ENCODE measurements at regions not wholly inside any gene's neighbourhood (a gene's known extent, or its start where the extent isn't known, plus 50 kb on each side); places are given as distances from the start of the nearest gene placed in this dataset.

DNA sequence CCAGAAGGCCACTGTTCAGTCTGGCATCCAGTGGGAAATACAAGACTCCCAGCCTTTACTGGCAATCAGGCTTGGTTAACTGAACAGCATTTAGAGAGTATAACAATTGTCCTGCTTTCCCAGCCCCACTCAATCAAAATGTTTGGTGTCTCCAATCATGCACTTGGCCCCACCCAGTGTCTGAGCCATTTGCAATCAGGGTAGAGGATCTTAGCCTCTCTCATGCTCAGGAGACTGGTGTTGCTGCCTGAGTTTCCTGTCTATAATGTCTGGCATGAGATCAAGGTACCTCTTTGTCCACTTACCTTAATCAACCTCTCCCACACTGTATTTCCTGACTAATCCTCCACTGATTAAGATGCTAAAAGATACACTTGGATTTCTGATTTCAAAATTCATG, 290.2 kb upstream of the GHITM start:
- no peak for TF ChIP-seq REST (IDR thresholded peaks at IDR 0.05)
- TF ChIP-seq CTCF (IDR thresholded peaks at IDR 0.05), result no peak
- TF ChIP-seq, protein P1, sequence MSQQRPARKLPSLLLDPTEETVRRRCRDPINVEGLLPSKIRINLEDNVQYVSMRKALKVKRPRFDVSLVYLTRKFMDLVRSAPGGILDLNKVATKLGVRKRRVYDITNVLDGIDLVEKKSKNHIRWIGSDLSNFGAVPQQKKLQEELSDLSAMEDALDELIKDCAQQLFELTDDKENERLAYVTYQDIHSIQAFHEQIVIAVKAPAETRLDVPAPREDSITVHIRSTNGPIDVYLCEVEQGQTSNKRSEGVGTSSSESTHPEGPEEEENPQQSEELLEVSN (IDR thresholded peaks at IDR 0.05; ENCODE audit: borderline replicate concordance, low read depth), result no peak
- TF ChIP-seq POLR2A (IDR thresholded peaks at IDR 0.05; ENCODE audit: low read length), result no peak
- TF ChIP-seq BHLHE40 (IDR thresholded peaks at IDR 0.05; ENCODE audit: low read depth, low read length), result no peak
- TF ChIP-seq ELK1 (IDR thresholded peaks at IDR 0.05; ENCODE audit: low read depth, low read length), result no peak
- TF ChIP-seq EP300 (IDR thresholded peaks at IDR 0.05), result no peak
- TF ChIP-seq RARB (CRISPR knock-in tag; IDR thresholded peaks at IDR 0.05), result no peak
- TF ChIP-seq, protein P2, sequence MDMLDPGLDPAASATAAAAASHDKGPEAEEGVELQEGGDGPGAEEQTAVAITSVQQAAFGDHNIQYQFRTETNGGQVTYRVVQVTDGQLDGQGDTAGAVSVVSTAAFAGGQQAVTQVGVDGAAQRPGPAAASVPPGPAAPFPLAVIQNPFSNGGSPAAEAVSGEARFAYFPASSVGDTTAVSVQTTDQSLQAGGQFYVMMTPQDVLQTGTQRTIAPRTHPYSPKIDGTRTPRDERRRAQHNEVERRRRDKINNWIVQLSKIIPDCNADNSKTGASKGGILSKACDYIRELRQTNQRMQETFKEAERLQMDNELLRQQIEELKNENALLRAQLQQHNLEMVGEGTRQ (IDR thresholded peaks at IDR 0.05), result no peak
- TF ChIP-seq RAD21 (conservative IDR thresholded peaks at IDR 0.05 in 1 of 2, IDR thresholded peaks at IDR 0.05 in 1 of 2), result no peak
- TF ChIP-seq JUNB (IDR thresholded peaks at IDR 0.05), result no peak
- TF ChIP-seq, protein P3, sequence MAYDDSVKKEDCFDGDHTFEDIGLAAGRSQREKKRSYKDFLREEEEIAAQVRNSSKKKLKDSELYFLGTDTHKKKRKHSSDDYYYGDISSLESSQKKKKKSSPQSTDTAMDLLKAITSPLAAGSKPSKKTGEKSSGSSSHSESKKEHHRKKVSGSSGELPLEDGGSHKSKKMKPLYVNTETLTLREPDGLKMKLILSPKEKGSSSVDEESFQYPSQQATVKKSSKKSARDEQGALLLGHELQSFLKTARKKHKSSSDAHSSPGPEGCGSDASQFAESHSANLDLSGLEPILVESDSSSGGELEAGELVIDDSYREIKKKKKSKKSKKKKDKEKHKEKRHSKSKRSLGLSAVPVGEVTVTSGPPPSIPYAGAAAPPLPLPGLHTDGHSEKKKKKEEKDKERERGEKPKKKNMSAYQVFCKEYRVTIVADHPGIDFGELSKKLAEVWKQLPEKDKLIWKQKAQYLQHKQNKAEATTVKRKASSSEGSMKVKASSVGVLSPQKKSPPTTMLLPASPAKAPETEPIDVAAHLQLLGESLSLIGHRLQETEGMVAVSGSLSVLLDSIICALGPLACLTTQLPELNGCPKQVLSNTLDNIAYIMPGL (CRISPR knock-in tag; IDR thresholded peaks at IDR 0.05; ENCODE audit: borderline replicate concordance), result no peak
- TF ChIP-seq ESRRA (IDR thresholded peaks at IDR 0.05; ENCODE audit: borderline replicate concordance, low read length), result no peak

Measured in A549 (cell line).